NCI-H446 treated with DMSO at 0.1 percent for 48 hours (cell line): ENCODE measurements at regions not wholly inside any gene's neighbourhood (a gene's known extent, or its start where the extent isn't known, plus 50 kb on each side); places are given as distances from the start of the nearest gene placed in this dataset.

Experiments used
- DNase-seq: peaks from one replicate; lab custom pipeline; 2025; lab: John Stamatoyannopoulos, UW

DNA sequence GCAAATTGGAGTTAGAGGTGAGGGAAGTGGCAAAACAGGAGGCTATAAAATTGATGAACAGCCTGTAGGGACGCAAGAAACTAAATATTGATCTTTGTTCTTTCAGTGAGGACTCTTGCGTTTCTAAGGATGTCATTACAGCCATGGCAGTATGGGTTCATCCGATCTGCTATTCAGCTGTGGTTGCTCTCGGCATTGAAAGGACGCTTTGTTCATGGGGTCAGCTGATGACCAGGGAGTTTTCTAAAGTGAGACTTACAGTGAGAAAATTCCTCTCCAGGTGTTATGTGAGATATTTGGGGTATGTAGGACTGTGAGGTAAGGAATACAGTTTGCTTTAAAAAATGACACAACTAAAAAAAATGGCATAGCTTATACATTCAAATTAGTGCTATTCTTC lies 52.7 kb upstream of the PELI1 start:
- DNase-seq: no peak

- no peak for DNase-seq
These were observed 56.9 kb upstream of the PELI1 start for GRCh38 chr2:64201151-64201550.

DNA sequence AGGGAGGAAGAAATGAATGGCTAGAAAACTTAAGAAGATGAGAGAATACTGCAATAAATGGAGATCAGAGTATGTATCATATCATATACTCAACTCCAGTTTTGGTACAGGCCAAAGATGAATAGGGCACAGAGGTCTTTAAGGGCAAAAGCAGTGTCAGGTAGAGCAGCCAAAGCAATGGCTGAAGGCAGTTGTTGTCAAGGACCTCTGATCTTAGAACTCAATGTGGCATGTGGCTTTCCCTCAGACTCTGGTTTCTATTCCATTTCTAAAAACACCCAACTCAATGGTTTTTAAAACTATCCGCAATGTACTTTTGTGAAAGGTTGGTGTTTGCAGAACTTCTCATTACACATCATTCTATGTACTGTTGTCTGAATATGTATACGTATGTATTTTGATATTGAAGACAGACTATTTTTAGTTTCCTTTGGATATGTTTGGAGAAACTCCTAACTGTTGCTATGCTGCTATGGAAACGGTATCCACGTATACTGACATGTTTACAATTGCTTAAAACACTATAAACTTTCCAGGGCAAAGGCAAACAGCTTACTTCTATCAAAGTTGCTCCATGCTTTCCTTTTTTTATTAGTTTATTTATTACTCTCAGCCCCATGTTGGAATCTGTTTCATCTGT lies 58.1 kb upstream of the PELI1 start:
- no peak for DNase-seq

DNA sequence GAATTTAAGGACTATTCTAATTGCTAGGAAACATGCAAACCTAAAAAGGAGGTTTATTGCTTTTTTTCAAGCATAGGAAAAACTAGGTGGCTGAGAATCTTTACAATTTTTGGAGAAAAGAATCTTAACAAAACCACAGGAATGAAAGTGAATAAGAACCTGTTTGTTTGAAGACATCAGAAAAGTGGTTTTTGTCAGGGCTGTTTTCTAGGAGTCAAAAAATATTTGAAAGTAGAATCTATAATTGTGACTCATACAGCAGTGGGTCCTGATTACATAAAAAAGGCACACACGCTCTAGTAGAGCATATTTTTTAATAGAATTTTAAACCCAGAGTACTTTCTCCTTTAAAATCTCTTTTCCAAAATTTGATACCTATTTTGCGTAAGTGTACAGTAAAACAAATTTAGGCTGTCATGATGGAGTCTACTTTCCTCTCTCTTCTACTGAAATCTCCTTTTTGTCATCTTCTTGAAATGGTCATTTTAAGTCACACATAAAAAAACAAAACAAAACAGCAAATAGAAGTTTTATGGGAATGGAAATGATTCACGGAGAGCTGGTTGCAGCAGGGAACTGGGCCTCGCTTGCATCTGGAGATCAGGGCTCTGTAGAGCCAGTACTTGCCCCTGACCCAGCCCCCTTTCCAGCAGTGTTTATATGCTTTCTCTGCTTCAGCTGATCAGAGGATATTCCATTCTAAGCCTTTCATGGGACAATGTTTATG lies 59.1 kb upstream of the PELI1 start:
- no peak for DNase-seq

DNA sequence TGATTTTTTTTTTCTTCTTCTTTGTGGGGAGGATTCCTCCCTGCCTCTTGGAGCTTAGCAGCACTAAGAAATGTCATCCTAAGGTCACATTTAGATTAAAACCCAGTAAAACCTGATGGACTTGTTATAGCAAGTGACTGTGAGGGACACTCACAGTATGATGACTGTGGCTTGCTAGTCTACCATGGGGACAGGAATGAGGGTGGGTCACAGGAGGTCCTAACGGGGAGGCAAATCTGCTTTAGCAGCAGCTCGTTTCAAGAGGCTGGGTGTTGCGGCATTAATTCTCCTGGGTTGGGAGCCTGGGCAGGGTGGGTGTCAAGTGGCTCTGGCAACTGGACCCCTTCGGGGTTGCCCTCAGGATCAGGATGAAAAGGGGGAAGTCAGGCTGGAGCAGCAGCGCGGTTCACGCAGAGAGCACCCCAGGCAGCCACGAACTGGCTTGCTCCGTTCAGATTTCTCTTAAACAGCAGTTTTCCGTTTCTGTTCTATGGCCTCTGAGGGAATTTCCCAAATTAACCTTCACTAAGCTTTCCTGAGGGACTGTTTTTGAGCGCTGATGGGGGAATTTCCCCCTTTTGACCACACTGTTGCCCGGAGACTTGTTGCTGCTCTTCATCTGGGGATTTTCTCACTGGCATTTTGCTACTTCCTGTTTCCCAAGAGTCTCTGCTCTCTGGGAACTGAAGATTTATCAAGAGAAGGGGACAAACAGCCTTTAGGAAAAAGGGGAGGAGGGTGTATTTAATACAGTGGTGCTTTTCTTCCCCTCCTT lies 59.8 kb upstream of the PELI1 start:
- DNase-seq: no peak

DNA sequence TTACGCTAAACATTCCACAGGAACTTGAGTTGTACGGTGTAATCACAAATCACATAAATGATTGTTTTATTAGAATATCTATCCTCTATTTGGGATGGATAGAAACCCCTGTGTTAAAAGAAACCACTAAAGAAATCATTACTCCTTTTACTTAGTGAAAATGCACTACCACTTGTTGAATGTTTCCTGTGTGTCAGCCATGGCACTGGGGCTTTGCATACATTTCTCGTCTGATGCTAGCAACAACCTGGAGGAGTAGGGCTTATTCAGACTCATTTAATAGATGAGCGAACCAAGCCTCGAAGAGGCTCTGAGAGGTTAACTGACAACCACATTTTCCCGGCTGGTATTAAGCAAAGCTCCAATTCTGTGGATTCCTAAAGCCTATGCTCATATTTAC lies 60.5 kb upstream of the PELI1 start:
- no peak for DNase-seq

DNA sequence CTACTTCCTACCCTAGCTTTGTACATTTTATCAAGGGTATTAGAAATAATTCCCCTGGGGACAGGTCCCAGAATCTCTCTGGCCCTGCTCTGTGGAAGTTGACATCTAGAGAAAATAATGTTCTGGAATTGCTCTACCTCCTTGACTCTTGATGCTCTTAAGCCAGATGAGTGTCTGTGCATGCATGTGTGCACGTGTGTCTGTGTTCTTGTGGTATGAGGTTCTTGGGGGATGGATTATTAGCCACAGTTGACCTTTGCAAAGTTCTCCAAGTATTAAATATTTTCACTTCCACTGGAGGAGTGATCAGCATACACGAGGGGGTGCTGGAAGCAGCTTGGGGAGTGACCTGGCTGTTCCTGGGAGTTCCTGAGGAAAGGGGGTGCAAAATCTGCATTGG lies 61.2 kb upstream of the PELI1 start:
- no peak for DNase-seq

DNA sequence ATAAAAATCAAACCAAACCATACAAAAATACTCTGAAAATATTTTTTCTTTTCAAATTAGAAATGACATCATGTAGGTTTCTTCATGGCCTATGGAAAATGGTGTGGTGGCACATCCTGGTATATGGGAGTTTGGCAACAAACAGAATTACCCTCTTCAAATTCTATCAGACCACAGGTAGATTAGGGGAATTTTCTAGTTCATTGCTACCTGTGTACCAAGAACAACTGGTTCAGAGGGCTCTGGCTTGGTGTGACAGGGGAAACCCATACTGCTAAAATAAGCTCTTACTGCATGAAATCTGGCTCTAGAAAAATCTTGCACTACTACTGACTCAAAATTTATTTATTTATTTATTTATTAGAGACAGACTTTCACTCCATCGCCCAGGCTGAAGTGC lies 63.4 kb upstream of the PELI1 start:
- no peak for DNase-seq

- DNase-seq: no peak
These were observed 66.6 kb upstream of the PELI1 start for GRCh38 chr2:64210816-64211215.

- DNase-seq: no peak
These were observed 67.2 kb upstream of the PELI1 start for GRCh38 chr2:64211276-64211921.

DNA sequence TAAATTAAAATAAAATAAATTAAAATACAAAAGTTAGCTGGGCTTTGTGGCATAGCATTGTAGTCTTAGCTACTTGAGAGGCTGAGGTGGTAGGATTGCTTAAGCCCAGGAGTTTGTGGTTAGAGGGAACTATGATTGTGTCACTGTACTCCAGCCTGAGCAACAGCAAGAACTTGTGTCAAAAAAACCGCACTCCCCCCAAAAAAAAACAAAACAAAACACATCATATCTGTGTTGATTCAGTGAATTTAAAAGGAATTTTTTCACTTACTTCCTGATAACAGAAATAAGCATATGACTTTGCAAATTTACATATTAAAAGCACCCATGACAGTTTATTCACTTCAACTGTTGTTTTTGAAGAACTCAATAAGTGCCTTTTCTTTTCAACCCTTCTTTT lies 68.1 kb upstream of the PELI1 start:
- no peak for DNase-seq

- DNase-seq: no peak
These were observed 68.6 kb upstream of the PELI1 start for GRCh38 chr2:64212801-64213321.

DNA sequence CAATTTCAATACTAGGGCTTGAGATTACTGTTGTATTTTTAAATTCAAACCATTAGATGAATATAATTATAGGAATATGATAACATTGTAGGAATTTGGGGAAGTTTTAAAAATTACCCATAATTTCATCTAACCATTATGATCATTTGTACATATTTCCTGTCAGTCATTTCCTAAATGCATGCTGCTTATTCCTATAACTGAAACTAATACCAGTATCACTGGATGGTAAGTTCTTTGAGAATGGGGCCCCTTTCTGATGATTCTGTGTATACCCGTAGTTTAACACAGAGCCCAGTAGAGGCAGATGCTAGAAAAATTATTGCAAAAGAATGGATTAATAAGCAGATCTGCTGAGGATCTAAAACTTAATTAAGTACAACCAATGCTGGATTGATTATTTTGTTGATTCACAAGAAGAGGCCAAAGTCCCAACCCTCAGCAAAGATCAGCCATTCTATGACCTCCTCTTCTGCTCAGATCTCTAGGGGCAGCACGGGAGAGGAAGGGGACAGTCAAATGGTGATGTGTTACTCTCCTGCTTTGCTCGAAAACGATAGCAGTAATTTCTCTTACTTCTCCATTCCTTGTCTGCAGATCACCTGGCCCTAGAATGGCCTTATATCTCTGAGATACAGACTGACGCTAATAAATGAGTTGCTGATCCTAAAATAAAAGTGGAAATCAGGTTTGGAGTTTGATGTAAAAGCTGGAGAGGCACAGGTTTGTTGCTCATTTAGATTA lies 69.5 kb upstream of the PELI1 start:
- DNase-seq: no peak

DNA sequence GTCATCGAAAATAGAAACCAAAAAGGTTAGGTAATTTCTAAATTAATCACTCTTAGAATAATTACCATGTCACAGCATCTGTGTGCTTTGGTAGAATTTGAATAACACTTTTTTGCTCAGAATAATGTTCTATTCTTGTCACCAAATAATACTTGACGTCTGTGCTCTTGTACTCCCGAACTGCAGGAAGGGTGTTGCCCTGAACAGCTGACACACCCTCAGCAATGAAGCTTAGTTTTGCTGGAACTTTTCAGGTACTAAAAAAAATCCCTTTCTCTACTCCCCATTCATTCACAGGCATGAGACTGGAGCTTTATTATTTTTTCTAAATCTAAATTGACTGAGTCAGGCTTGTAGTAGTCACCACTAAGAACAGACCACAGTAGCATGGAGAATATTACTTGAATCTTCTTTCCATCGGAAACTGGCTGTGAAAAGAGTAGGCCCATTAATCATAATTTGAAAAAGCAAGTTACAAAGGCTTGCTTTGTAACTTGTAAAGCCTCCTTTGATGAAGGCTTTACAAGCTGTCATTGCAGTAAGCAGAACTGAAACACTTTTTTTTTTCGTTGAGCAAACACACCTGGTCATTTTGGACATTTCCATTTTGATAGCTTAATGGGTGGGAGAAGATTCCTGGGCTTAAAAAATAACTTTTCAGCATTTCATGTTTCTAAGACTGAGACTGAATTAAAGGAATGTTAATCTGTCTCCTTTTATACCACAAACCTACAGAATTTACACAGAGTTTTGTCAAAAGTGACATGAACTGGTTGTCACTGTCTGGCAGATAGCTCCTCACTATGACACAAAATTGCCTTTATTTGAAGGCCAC lies 70.3 kb upstream of the PELI1 start:
- no peak for DNase-seq

- no peak for DNase-seq
These were observed 73.1 kb upstream of the PELI1 start for GRCh38 chr2:64217198-64217869.

DNA sequence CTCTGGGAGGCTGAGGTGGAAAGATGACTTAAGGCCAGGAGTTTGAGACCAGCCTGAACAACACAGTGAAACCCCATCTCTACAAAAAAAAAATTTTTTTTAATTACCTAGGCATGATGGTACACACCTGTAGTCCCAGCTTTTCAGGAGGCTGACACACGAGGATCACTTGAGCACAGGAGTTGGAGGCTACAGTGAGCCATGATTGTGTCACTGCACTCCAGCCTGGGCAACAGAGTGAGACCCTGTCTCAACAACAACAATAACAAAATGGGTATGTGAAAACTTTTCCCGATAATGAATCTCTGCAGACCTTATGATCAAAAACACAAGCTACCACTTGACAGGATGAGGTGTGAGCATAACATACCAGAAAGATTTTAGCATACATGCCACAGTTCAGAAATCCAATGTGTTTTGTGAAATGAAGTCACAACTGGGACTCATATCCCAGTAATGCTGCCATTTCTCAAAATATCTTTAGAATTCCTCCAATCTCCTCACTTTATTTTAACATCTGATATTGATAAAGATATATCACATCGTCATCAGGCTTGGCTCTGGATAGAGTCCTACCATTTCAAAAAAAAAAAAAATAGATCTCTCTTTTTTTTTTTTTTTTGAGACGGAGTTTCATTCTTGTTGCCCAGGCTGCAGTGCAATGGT lies 74.0 kb upstream of the PELI1 start:
- DNase-seq: no peak

GRCh38 chr2:64219149-64219548 lies 74.9 kb upstream of the PELI1 start:
- DNase-seq: no peak

- DNase-seq: no peak
These were observed 76.0 kb upstream of the PELI1 start for GRCh38 chr2:64220265-64220664.

DNA sequence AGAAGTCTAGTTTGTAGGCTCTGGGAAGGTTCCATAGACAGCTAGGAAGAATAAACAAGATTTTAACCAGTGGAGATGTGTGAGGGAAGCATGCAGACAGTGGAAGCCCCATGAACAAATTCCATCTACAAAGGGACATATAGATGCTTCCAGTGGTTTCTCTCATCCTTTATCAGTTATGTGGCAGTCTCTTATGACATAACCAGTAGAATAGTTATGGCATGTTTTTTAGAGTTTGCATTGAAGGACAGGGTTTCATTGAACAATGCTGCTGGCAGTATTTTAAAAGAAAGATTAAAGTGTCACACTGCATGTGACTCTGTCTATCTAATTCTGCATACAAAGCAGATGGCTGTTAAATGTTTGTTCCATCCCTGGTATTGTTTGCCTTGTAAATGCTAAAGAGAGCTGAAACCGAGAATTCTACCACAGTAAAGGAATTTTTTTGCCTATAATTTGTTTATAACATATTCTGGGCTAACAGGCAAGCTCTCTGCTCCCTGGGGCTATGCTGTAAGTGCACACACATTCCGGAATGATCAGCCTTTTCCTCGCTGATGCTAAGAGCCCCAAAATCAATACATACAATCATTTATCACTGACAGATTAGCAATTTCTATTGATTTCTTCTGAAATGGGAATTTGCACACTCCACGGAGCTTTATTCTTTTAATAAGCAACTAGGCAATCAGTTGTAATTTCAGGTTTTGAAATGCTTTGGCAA lies 76.8 kb upstream of the PELI1 start:
- DNase-seq: no peak
